HCT116 (cell line): ENCODE measurements at regions not wholly inside any gene's neighbourhood (a gene's known extent, or its start where the extent isn't known, plus 50 kb on each side); places are given as distances from the start of the nearest gene placed in this dataset.

Experiments
- ATAC-seq: fragments of 200-7000 bp; cut with Tn5 transposase; 2 replicates; pipeline ENCODE4 v1.9.1; 2020; ENCODE audit warnings: mild to moderate bottlenecking, moderate library complexity
- BruUV-seq: library from RNA; stranded (reverse); fragments of 400-500 nt; replicated peaks from 2 replicates; lab custom pipeline; 2021; lab: Mats Ljungman, UMichigan
- CTCF ChIA-PET: fragments of 300-600 bp; sonication (Branson Sonifier 250); formaldehyde crosslinking; loops from one replicate; lab custom pipeline; 2021; ENCODE audit warnings: antibody characterized with exemption; lab: Charles Lee
- POLR2A ChIA-PET: fragments of 300-600, 350-600 bp; sonication (Branson Sonifier 250); formaldehyde crosslinking; loops from one replicate; lab custom pipeline; 2021; ENCODE audit warnings: antibody characterized with exemption; lab: Charles Lee
- RAD21 ChIA-PET, 2 experiments: fragments of 300-600 bp; sonication (Branson Sonifier 250); formaldehyde crosslinking; loops; one replicate each; lab custom pipeline; 2023; ENCODE audit warnings: low total read pairs in 2 of 2; ENCODE audit not compliant: uncharacterized antibody in 2 of 2, unreplicated experiment in 2 of 2, low non-redundant PET in 1 of 2; lab: Charles Lee
- DNase-seq: peaks from one replicate; pipeline ENCODE4 v3.0.0-alpha.2; 2010; ENCODE audit warnings: low read depth, low spot score
- H2AFZ ChIP-seq: fragments of 200-600 bp; shearing (Covaris generic), sonication (generic); 2 replicates; pipeline ENCODE4 v1.6.1; 2017; ENCODE audit warnings: low read depth, mixed run types, mixed read lengths, antibody characterized with exemption, low read length; ENCODE audit not compliant: poor library complexity, severe bottlenecking
- H3K27ac ChIP-seq: 2 replicates; pipeline ENCODE4 v1.5.1; 2012; ENCODE audit warnings: low read depth, low read length
- H3K27me3 ChIP-seq: fragments of 200-600 bp; sonication (generic); 2 replicates; pipeline ENCODE4 v1.6.1; 2016; ENCODE audit warnings: mixed run types, low read length, mixed read lengths; ENCODE audit not compliant: insufficient read depth
- H3K36me3 ChIP-seq, 2 experiments: fragments of 200-500 bp in 1 of 2; fragments of 200-600 bp in 1 of 2; sonication (Bioruptor generic) in 1 of 2; sonication (generic) in 1 of 2; 2 replicates each; pipeline versions ENCODE4 v1.5.1 to v1.6.1; 2014 to 2016; ENCODE audit warnings: low read length in 2 of 2, inconsistent platforms in 1 of 2, mixed read lengths in 1 of 2, mixed run types in 1 of 2; ENCODE audit not compliant: insufficient read depth in 2 of 2, control insufficient read depth in 1 of 2
- H3K4me1 ChIP-seq, 2 experiments: fragments of 200-600 bp in 1 of 2; sonication (generic) in 1 of 2; 2 replicates each; pipeline versions ENCODE4 v1.5.1 to v1.6.1; 2012 to 2017; ENCODE audit warnings: low read length in 2 of 2, inconsistent platforms in 1 of 2, mild to moderate bottlenecking in 1 of 2, mixed read lengths in 1 of 2, mixed run types in 1 of 2, moderate library complexity in 1 of 2; ENCODE audit not compliant: insufficient read depth in 2 of 2, control insufficient read depth in 1 of 2
- H3K4me2 ChIP-seq: fragments of 200-600 bp; sonication (generic); 2 replicates; pipeline ENCODE4 v1.6.1; 2017; ENCODE audit warnings: mixed run types, low read length, mixed read lengths
- H3K4me3 ChIP-seq, 2 experiments: fragments of 200-600 bp in 1 of 2; sonication (generic) in 1 of 2; replicated peaks in 1 of 2; 2 replicates each; pipeline ENCODE4 v1.5.1; 2011 to 2016; ENCODE audit warnings: low read length in 2 of 2, control low read depth in 1 of 2, low read depth in 1 of 2, mild to moderate bottlenecking in 1 of 2, mixed read lengths in 1 of 2, mixed run types in 1 of 2
- H3K79me2 ChIP-seq: fragments of 200-600 bp; sonication (generic); 2 replicates; pipeline ENCODE4 v1.6.1; 2017; ENCODE audit warnings: mild to moderate bottlenecking, mixed run types, low read length, moderate library complexity, mixed read lengths; ENCODE audit not compliant: insufficient read depth
- H3K9ac ChIP-seq: fragments of 200-600 bp; sonication (generic); 2 replicates; pipeline ENCODE4 v1.6.1; 2016; ENCODE audit warnings: low read length, mixed read lengths
- H3K9me2 ChIP-seq: fragments of 200-600 bp; sonication (generic), shearing (Covaris generic); 2 replicates; pipeline ENCODE4 v1.6.1; 2017; ENCODE audit warnings: mixed run types, mild to moderate bottlenecking, moderate library complexity; ENCODE audit not compliant: insufficient read depth
- H3K9me3 ChIP-seq, 2 experiments: fragments of 200-500 bp in 1 of 2; fragments of 200-600 bp in 1 of 2; sonication (Bioruptor generic) in 1 of 2; sonication (generic) in 1 of 2; 2 replicates each; pipeline ENCODE4 v1.6.1; 2014 to 2017; ENCODE audit warnings: low read length in 2 of 2, mixed read lengths in 2 of 2, inconsistent platforms in 1 of 2, low read depth in 1 of 2, mild to moderate bottlenecking in 1 of 2, mixed run types in 1 of 2, moderate library complexity in 1 of 2; ENCODE audit not compliant: control insufficient read depth in 1 of 2, insufficient read depth in 1 of 2
- H4K20me1 ChIP-seq: fragments of 200-600 bp; sonication (generic), shearing (Covaris generic); 2 replicates; pipeline ENCODE4 v1.6.1; 2017; ENCODE audit warnings: mixed run types, mild to moderate bottlenecking, moderate library complexity; ENCODE audit not compliant: insufficient read depth
- CBX3 ChIP-seq: IDR thresholded peaks from 2 replicates; pipeline ENCODE4 v1.6.1; 2012; ENCODE audit warnings: low read depth
- EGR1 ChIP-seq: IDR thresholded peaks from 2 replicates; pipeline ENCODE4 v1.6.1; 2012; ENCODE audit warnings: low read depth
- EZH2 ChIP-seq: fragments of 200-600 bp; sonication (generic); IDR thresholded peaks from 2 replicates; pipeline ENCODE4 v1.6.1; 2017; ENCODE audit warnings: antibody characterized with exemption, mixed run types
- FOSL1 ChIP-seq: IDR thresholded peaks from 2 replicates; pipeline ENCODE4 v1.6.1; 2012; ENCODE audit warnings: low read depth
- POLR2AphosphoS5 ChIP-seq: IDR thresholded peaks from 2 replicates; pipeline ENCODE4 v1.6.1; 2011; ENCODE audit warnings: mild to moderate bottlenecking, low read depth, low read length, moderate library complexity
- RAD21 ChIP-seq: IDR thresholded peaks from 2 replicates; pipeline ENCODE4 v1.6.1; 2012; ENCODE audit warnings: low read depth, mild to moderate bottlenecking
- SP1 ChIP-seq: IDR thresholded peaks from 2 replicates; pipeline ENCODE4 v1.6.1; 2012; ENCODE audit warnings: low read depth
- SRF ChIP-seq: IDR thresholded peaks from 2 replicates; pipeline ENCODE4 v1.6.1; 2012; ENCODE audit warnings: low read depth
- TCF7L2 ChIP-seq: IDR thresholded peaks from 2 replicates; pipeline ENCODE4 v1.7.0; 2011; ENCODE audit warnings: borderline replicate concordance, inconsistent platforms; ENCODE audit not compliant: insufficient read depth, insufficient read length; ENCODE audit errors: extremely low read depth
- ZBTB33 ChIP-seq: IDR thresholded peaks from 2 replicates; pipeline ENCODE4 v1.6.1; 2011; ENCODE audit warnings: mild to moderate bottlenecking, low read length, moderate library complexity; ENCODE audit not compliant: insufficient replicate concordance; ENCODE audit errors: extremely low read depth
- ZNF274 ChIP-seq: fragments of 200-500 bp; sonication (Bioruptor generic); IDR thresholded peaks from 2 replicates; pipeline ENCODE4 v1.6.1; 2014; ENCODE audit warnings: mild to moderate bottlenecking, low read depth, low read length, inconsistent platforms
- intact Hi-C: fragments of 100-400 bp; cut with micrococcal nuclease; formaldehyde crosslinking; loops from 2 replicates; pipeline ENCODE4 v1.10.0; 2022
- TF ChIP-seq, protein P1 (sequence below): IDR thresholded peaks from 2 replicates; pipeline ENCODE4 v1.6.1; 2012
- TF ChIP-seq, protein P2 (sequence below), 3 experiments: fragments of 200-600 bp in 1 of 3; sonication (generic) in 1 of 3; IDR thresholded peaks in 2 of 3; conservative IDR thresholded peaks in 1 of 3; 2 replicates each; pipeline ENCODE4 v1.5.1; 2012 to 2017; ENCODE audit warnings: low read depth in 2 of 3, low read length in 2 of 3, antibody characterized with exemption in 1 of 3, borderline replicate concordance in 1 of 3, control low read depth in 1 of 3, mild to moderate bottlenecking in 1 of 3, mixed read lengths in 1 of 3, mixed run types in 1 of 3, moderate library complexity in 1 of 3; ENCODE audit not compliant: insufficient read depth in 1 of 3

DNA sequence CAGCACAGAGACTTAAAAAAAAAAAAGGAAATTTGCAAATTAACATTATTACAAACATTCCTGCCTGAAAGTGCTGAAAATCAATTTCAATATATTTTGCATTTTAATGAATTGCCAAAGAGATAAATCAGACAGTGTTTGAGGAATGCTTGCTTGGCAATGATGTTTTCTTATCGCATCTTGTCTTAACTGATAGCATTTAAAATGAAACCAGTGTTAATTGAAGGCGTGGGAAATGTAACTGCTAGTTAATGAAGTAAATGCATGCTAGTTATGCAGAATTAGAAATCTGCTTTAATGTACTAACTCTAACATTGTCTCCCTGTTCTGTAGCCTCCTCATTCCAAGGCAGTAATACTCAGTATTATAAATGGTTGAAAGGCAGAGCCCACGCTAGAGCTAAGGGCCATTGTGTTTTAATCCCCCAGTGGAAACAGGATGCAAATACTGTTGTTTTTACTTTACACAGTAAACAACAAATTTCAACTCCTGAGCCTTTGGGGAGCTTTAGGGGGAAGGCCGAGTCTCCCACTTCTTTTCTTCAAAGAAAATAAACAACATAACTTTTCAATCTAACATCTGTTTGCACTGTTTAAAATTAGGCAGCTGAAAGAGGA is 586.9 kb downstream of the TLE4 start:
- ChIA-PET RAD21 (no interaction called here), CTCF (no interaction called here), POLR2A (no interaction called here)
- H3K4me1 ChIP-seq = no peaks in the 10 kb centered on the region
- no peaks in the 10 kb centered on the region for H4K20me1 ChIP-seq
- no peaks in the 10 kb centered on the region for H3K9me2 ChIP-seq
- H3K79me2 ChIP-seq = no peaks in the 10 kb centered on the region
- peaks cover 8 to 20% of the 10 kb centered on the region in 2 experiments; a peak in 2 of 4 replicates for H3K9me3 ChIP-seq
- H3K27me3 ChIP-seq = no peaks in the 10 kb centered on the region
- H3K4me2 ChIP-seq = no peak overlapping the region
- no peak overlapping the region for H3K4me3 ChIP-seq
- no peak overlapping the region for H3K27ac ChIP-seq
- TF ChIP-seq FOSL1 (no peak), RAD21 (no peak), EZH2 (no peak), ZBTB33 (no peak)
- TF ChIP-seq, protein P1, sequence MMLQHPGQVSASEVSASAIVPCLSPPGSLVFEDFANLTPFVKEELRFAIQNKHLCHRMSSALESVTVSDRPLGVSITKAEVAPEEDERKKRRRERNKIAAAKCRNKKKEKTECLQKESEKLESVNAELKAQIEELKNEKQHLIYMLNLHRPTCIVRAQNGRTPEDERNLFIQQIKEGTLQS = no peak
- DNase-seq = no peak
- no peaks in the 10 kb centered on the region for H3K36me3 ChIP-seq
- intact Hi-C loops = no loop called here
- no peak overlapping the region for H2AFZ ChIP-seq
- no peak for ATAC-seq
- BruUV-seq = no TSS peak
- no peak overlapping the region for H3K9ac ChIP-seq

GRCh38 chr9:80158131-80158530 is 586.4 kb downstream of the TLE4 start:
- DNase-seq = no peak
- intact Hi-C loops = no loop called here
- Histone ChIP-seq H3K4me1 (no peaks in the 10 kb centered on the region), H3K9me2 (no peaks in the 10 kb centered on the region), H3K27ac (no peak overlapping the region), H3K9ac (no peak overlapping the region), H3K79me2 (no peaks in the 10 kb centered on the region), H2AFZ (no peak overlapping the region), H4K20me1 (no peaks in the 10 kb centered on the region), H3K4me3 (no peak overlapping the region), H3K36me3 (no peaks in the 10 kb centered on the region), H3K9me3 (peaks cover 8 to 16% of the 10 kb centered on the region in 2 experiments; a peak in 2 of 4 replicates), H3K4me2 (no peak overlapping the region), H3K27me3 (no peaks in the 10 kb centered on the region)
- TF ChIP-seq TCF7L2 (no peak), POLR2AphosphoS5 (no peak), FOSL1 (no peak), SRF (no peak), ZNF274 (no peak), SP1 (no peak), CBX3 (no peak), EZH2 (no peak), EGR1 (no peak)
- TF ChIP-seq, protein P2, sequence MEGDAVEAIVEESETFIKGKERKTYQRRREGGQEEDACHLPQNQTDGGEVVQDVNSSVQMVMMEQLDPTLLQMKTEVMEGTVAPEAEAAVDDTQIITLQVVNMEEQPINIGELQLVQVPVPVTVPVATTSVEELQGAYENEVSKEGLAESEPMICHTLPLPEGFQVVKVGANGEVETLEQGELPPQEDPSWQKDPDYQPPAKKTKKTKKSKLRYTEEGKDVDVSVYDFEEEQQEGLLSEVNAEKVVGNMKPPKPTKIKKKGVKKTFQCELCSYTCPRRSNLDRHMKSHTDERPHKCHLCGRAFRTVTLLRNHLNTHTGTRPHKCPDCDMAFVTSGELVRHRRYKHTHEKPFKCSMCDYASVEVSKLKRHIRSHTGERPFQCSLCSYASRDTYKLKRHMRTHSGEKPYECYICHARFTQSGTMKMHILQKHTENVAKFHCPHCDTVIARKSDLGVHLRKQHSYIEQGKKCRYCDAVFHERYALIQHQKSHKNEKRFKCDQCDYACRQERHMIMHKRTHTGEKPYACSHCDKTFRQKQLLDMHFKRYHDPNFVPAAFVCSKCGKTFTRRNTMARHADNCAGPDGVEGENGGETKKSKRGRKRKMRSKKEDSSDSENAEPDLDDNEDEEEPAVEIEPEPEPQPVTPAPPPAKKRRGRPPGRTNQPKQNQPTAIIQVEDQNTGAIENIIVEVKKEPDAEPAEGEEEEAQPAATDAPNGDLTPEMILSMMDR (IDR thresholded peaks at IDR 0.05 in 2 of 3, conservative IDR thresholded peaks at IDR 0.05 in 1 of 3; ENCODE audit: borderline replicate concordance in 1 of 3, insufficient read depth in 1 of 3, low read depth in 2 of 3, low read length in 2 of 3) = no peak
- POLR2A ChIA-PET = no interaction called here
- ATAC-seq = no peak
- RAD21 ChIA-PET = no interaction called here
- CTCF ChIA-PET = no interaction called here
- no TSS peak for BruUV-seq
